ENCODE measurements at regions not wholly inside any gene's neighbourhood (a gene's known extent, or its start where the extent isn't known, plus 50 kb on each side); places are given as distances from the start of the nearest gene placed in this dataset.
"Not testable (repeated sequence)": the region's sequence is repeated elsewhere in the genome, so short reads cannot be mapped to it uniquely, and the experiment has no call there.

DNA sequence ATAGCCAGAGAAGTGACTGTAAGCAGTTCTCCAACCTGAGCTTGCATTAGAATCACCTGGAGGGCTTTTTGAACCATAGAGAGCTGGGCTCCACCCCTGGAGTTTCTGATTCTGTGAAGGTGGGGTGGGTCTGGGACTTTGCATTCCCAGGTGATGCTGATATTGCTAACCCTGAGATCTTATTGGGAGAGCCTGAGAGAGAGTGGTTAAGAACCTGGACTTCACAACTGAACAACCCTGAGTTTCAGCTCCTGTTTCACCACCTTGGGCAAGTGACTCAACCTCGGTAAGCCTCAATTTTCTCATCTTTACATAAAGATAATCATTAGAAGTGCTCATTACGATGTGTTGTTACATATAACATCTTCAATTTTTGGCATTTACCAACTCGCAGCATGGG, 498.6 kb downstream of the EBF1 start:
- no peak for DNase-seq

GRCh38 chr5:158600679-158601078, 499.0 kb downstream of the EBF1 start:
- DNase-seq = no peak

- DNase-seq = no peak
Observed at GRCh38 chr5:158599157-158599556, 500.6 kb downstream of the EBF1 start.

DNA sequence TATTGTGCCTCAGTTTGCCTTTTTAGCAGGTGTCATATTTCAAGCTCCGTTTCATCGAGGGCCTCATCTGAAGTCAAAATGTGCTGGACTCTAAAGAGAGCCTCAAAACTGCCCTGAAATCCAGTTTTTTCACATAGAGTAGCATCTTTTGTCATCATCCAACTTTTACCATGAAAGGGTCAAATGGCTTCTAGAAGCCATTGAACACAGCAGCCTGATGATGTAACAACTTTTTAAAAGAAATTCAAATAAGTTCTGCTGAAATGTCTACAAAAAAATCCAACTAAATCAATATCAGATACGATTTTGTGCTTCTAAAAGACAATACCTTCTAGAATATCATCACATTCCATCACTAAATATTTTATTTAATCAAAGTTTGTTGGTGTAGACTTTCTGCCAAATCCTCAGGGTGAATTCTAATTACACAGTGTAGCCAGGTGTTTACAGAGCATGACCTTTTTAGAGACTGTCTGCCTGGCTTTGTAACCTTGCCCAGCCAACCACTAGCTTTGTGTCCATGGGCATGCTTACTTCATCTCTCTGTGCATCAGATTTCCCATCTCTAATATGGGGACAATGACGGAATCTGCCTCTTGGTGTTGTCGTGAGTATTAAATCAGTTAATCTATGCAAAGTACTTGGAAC, 505.0 kb downstream of the EBF1 start:
- no peak for DNase-seq

- no peak for DNase-seq
Observed at GRCh38 chr5:158593925-158594324, 505.8 kb downstream of the EBF1 start.

- DNase-seq = no peak
Observed at GRCh38 chr5:158591301-158591863, 508.3 kb downstream of the EBF1 start.

GRCh38 chr5:158590746-158591300, 508.9 kb downstream of the EBF1 start:
- no peak for DNase-seq

DNA sequence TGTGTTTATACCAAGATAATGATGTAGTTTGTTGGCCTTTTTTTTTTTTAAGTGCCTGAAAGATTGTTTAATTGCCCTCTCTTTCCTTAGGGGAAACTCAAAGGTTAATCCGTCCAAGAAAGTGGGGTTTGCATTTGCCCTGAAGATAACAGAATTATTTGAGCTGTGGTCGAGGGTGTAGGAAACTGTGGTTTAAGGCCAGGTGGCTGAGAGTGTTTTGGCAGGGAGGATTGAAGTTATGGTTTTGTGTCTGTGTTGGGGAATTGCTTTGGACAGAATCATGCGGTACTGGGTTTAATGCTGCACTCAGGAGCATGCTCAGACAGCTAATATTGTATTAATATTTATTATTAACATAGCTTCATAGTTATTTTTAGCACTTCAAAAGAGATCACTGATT, 509.8 kb downstream of the EBF1 start:
- no peak for DNase-seq

DNA sequence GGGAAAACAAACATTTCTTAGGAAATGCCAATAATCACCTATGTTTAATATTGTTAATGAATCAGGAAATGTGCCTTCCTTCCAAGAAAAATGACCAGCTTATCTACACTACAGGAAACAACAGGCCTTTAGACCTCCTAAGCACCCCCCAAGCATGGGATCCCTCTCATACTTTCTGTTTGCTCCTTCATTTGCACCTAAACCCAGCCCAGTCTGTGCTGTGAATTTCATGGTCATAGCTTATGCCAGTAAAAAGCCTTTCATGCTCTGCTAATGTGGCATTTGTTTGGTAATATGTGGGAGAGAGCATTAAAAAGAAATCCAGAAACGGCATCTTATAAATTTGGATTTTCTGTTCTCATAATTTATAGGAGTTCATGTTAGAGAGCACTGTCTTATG, 511.1 kb downstream of the EBF1 start:
- no peak for DNase-seq

DNA sequence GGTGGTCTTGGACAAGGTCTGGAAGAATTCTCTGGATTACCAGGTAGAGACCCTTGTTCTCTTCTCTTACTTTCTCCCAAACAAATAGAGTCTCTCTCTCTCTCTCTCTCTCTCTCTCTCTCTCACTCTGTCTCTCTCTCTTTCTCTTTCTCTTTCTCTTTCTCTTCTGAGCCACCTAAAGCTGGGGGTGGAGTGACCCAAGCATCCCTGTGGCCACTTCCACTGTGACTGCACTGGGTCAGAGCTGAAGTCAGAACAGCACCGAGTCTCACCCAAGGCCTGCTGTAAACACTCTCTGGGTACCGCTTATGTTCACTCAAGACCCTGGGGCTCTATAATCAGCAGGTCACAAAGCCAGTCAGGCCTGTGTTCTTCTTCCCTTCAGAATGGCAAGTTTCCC, 513.7 kb downstream of the EBF1 start:
- no peak for DNase-seq

GRCh38 chr5:158582669-158583068, 517.0 kb downstream of the EBF1 start:
- DNase-seq = not testable (repeated sequence)

DNA sequence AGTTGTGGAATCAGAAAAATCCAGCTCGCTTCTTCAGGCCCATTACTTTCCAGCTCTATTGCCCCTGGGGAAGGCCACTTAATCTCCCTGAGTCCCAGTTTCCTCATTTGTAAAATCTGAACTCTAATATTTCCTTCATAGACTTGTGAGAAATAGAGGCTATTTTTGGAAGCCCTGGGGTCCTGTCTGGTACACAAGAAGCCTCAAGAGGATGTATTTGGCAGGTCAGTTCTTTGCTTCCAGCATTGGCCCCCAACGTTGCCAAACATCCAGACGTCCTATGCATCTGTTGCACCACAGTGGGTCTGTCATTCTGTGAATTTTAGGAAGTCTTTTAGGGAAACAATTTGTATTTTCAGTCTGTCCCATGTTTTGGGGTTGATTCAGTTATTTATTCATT, 525.9 kb downstream of the EBF1 start:
- no peak for DNase-seq

DNA sequence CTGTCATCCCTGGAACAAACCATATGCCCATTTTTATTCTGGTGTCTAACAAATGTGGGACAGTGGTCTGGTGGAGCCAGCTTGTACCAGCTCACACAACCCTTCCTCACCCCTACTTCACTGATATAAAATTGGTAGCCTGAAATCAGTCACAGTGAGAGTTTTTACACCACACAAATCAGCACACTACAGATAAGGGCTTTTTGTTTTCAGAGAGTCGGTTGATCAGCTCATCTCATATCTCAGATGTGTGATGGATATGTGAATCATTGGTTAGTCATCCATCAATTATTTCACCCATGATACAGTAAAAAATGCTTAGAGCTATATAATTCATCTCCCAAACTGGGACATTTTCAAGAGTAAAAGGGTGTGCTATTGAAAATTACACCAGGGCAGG, 529.2 kb downstream of the EBF1 start:
- no peak for DNase-seq

DNA sequence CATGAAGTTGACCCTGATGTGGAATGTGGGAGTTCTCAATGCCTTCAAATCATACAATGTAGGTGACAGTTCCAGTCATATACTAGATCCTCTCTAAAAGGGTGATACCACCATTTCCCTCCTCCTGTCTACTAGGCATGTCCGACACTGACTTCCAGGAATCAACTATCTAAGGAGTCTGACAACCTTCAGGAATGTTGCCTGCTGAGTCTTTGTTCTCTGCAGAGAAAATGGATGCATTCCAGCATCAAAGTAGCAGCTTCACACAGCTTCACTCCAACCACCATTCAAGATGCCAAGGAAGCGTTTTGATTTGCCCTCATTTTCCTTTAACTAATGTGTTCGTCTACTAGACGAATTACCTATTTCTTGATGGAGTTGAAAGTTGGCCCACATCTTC, 530.2 kb downstream of the EBF1 start:
- no peak for DNase-seq

DNA sequence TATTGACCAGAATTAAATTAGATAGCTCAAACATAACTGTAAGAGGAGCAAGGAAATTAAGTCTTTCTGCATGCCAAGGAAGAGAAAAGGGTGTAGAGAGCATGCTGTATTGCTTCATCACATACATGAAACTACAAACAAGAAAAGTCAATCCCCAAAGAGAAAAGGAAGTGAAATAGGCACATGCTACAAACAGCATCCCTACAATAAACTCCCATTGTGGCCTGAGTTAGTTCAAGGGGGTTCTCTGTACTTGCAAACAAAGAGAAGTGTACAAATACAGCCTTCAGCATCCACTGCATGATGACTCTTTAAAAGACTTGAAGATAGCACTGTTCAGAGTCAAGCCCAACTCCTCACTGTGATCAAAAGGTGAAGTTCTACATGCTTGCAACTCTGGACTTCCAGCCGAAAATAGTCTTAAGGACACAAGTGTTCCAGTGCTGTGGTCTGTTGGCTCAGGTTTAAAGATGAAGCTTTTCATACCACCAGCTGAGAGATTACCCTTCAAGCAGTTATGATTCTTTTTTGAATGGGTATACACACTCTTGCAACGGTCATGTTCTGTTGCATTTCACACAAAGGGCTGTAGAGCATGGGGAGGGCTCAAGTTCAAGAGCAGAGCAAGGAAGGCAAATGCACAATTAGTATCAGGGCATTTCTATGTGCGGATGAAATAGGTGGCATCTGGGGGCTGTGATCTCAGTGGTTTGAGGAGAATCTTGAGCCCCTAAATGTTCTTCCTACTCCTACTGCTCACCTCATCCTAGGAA, 534.5 kb downstream of the EBF1 start:
- DNase-seq = no peak

DNA sequence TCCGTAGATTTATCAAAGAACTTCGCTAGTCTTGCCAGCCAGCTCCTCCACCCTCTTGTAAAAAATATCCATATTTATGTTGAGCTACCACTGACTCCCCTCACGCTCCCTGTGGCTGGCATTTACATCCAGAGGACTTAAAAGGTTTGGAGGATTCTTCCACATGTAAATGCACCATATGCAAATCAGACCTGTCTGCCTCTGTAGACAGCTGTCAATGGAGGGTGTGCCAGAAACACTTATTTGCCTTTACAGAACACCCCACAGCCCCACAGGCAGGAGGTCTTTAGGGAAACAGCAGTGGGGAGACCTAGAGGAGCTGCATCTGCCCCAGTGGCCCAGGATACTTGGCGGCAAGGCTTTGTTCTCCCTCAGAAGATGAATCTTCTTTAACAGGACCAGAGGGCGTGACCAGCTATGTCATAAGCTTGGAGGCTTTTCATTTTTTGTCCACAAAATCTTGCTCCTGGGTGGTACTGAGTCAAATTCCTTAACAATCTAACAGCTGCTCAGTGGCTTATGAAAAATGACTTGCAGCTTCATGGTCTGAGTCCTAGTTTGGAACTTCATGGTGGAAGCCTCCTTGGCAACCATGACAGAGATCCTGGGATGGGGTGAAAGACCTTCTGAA, 535.8 kb downstream of the EBF1 start:
- no peak for DNase-seq

DNA sequence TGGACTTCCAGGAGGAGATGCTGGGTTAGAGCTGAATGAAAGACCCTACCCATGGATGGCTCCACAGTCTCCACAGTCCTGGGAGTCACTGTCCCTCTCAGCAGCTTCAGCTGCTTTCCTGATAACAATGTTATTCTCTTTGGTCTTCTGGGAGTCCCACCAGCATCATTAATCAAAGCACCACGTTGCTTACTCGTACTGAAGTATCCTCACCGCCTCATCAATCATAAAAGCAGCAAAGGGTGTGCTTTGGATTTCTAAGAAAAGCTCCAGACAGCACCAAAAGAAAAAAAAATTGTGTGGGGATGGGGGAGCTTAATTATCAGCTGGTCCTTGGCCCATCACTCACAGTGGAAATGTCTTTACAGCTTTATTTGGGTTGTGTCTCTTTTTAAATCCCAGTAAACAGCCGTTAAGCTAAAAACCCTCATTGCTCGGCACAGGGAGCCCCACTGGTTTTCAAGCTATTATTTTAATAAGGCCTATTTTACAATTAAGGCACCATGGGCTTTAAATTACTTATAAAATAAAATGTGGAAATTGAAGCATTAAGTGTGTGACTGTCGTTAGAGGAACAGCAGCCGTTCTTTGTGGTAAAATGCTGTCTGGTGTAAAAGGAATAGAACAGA, 538.0 kb downstream of the EBF1 start:
- no peak for DNase-seq

GRCh38 chr5:158560170-158560569, 539.5 kb downstream of the EBF1 start:
- no peak for DNase-seq

- no peak for DNase-seq
Observed at GRCh38 chr5:158559643-158560042, 540.1 kb downstream of the EBF1 start.

DNA sequence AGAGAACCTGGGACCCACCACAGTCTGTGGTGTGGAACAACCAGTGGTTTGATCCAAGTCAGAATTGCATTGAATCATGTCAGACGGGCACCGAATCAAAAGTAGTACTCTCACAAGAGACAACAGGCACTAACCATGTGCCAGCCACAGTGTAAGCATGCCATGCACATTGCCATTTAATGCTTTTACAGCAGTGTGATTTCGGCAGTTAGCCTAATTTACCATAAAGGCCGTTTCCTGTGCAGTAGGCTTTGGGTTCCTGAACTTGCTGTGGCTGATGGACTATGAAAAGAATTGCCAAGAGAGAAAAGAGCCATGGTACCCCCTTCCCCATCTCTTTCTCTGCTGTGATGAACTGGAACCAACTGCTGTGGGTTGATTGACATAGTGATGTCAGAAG, 540.6 kb downstream of the EBF1 start:
- no peak for DNase-seq

GRCh38 chr5:158553962-158554336, 545.8 kb downstream of the EBF1 start:
- no peak for DNase-seq

DNA sequence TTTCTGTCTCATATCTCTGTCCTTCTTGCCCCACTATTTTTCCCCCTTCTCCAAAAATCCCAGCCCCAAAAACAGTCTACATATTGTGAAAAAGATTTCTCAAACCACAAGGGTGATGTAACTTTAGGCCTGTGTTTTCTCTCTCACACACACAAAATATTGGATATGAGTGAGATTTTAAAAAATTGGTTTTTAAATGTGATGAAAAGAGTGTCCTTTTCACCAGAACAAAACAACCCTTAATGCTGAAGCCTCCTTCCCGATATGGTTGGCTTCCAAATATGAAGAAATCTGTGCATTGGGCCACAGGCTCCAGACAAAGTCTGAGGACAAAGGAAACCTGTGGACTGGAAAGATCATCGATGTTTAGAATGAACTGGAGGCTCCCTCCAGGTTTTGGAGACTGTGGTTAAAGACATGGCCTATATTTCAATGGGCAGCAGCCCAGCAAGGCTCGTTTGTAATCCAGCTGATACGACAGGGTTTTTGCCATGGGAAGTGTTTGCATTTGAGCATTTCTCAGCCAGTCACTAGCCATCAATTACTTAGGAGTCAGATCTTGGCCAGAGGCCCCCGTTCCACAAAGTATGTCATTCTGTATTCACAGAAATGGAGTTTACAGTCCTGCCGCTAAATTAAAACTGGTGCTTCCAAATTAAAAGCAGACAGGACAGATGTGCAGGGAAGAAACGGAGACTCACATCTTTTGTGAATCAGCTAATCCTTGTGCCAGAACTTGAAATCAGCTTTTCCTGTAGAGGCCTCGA, 546.3 kb downstream of the EBF1 start:
- DNase-seq = no peak

Measured in amniotic stem cell (primary cell).